Osteocyte (in vitro differentiated cells): ENCODE measurements at regions not wholly inside any gene's neighbourhood (a gene's known extent, or its start where the extent isn't known, plus 50 kb on each side); places are given as distances from the start of the nearest gene placed in this dataset.

Experiments used
- DNase-seq: peaks from one replicate; pipeline ENCODE4 v3.0.0; 2021; ENCODE audit warnings: mixed read lengths; ENCODE audit not compliant: unreplicated experiment; ENCODE audit errors: extremely low spot score
- H3K27ac Mint-ChIP-seq: one replicate; pipeline ENCODE4 v1.8.0; 2021; ENCODE audit warnings: mild to moderate bottlenecking, mixed read lengths; ENCODE audit not compliant: unreplicated experiment
- H3K27me3 Mint-ChIP-seq: one replicate; pipeline ENCODE4 v1.8.0; 2021; ENCODE audit warnings: mixed read lengths; ENCODE audit not compliant: unreplicated experiment
- H3K36me3 Mint-ChIP-seq: one replicate; pipeline ENCODE4 v1.8.0; 2021; ENCODE audit warnings: mixed read lengths; ENCODE audit not compliant: unreplicated experiment
- H3K4me1 Mint-ChIP-seq: one replicate; pipeline ENCODE4 v1.8.0; 2021; ENCODE audit warnings: mixed read lengths; ENCODE audit not compliant: unreplicated experiment
- H3K4me3 Mint-ChIP-seq: one replicate; pipeline ENCODE4 v1.8.0; 2021; ENCODE audit warnings: mild to moderate bottlenecking, moderate library complexity, mixed read lengths; ENCODE audit not compliant: unreplicated experiment
- H3K9me3 Mint-ChIP-seq: one replicate; pipeline ENCODE4 v1.8.0; 2021; ENCODE audit warnings: mixed read lengths; ENCODE audit not compliant: unreplicated experiment
- TF ChIP-seq, protein P1 (sequence below): fragments of 200-600 bp; sonication (generic); IDR thresholded peaks from 2 replicates; pipeline ENCODE4 v1.5.0; 2021; ENCODE audit warnings: antibody characterized with exemption, mild to moderate bottlenecking, moderate library complexity

DNA sequence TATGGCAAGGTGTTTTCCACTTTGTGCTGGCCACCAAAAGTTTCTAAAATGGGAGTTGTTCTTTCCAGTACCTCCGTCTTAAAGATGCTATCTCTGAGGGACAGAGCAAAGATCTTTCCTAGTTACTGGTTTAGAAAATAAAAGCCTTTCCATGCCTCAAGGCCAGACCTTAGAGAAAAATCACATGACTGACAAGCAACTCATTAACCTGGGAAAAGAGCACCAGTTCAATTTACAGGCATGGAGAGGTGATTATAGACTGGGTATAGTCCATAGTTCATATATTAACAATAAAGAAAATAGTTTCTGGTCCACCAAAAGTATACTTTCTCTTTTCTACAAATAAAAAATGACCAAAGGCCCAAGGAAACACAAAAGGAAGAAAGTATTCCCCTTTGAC lies 230.7 kb downstream of the TOX3 start:
- no peaks in the 10 kb centered on the region for H3K36me3 Mint-ChIP-seq
- no peaks in the 10 kb centered on the region for H3K9me3 Mint-ChIP-seq
- peaks cover 7% of the 10 kb centered on the region for H3K27me3 Mint-ChIP-seq
- TF ChIP-seq, protein P1, sequence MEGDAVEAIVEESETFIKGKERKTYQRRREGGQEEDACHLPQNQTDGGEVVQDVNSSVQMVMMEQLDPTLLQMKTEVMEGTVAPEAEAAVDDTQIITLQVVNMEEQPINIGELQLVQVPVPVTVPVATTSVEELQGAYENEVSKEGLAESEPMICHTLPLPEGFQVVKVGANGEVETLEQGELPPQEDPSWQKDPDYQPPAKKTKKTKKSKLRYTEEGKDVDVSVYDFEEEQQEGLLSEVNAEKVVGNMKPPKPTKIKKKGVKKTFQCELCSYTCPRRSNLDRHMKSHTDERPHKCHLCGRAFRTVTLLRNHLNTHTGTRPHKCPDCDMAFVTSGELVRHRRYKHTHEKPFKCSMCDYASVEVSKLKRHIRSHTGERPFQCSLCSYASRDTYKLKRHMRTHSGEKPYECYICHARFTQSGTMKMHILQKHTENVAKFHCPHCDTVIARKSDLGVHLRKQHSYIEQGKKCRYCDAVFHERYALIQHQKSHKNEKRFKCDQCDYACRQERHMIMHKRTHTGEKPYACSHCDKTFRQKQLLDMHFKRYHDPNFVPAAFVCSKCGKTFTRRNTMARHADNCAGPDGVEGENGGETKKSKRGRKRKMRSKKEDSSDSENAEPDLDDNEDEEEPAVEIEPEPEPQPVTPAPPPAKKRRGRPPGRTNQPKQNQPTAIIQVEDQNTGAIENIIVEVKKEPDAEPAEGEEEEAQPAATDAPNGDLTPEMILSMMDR: no peak
- no peak overlapping the region for H3K27ac Mint-ChIP-seq
- H3K4me1 Mint-ChIP-seq: no peaks in the 10 kb centered on the region
- H3K4me3 Mint-ChIP-seq: no peak overlapping the region
- no peak for DNase-seq

DNA sequence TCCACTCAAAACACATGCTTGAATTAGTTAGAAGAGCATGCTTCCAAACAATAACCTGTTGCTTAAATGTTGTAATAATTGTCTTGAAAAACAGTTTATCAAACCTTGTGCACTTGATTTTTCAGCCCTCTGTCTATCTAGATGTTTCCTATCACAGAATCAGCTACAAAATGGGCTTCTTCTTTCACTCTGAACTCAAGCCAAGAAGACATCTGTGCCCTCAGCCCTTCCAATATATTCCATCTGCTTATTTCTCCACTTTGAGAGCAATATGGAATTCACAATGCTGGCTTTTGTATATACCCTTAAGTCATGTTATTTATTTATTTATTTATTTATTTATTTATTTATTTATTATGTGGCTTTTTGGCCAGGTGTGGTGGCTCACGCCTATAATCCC lies 234.2 kb downstream of the TOX3 start:
- no peaks in the 10 kb centered on the region for H3K4me1 Mint-ChIP-seq

DNA sequence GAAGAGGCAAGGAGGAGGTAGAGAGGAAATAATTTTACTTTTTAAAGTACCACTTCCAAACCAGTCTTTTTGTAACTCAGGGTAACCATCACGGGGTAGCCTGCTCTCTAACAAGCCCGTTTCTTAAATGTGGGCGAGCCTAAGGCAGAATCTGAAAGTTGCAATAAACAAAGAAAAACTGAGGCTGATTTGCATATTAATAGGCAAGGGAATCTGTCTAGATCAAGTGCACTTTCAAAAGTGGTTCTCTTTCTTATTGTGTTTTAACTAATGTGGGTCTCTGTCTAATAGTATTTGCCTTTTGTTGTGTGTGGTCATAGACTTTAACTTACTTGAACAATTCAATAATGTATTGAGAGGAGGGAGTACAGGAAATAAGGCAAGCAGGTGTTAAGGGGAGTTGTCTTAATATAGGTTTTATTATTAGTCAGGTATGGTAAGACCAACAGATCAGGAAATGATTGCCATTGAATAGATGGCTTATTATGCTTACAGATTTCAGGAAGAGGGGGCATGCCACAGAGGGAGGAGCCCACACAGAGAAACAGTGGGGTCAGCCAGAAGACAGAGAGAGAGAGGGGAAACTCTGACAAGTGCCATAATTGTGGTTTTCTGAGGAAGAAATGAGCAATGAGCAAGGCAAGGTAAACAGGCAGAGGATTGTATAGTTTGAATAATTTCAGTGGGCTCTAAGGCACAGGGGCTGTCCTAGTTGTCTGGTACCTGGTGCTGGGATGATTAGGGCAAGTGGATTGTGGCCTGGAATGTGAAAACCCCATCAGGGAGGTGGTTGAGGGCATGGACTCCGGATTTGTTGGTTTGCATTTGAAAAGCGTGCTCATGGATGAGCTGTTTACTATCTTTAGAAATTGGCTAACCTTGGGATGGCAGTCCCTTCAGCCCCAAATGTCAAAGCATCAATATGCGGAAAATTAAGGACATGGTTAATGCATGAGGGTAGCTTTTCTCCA lies 237.2 kb downstream of the TOX3 start:
- TF ChIP-seq, protein P1: no peak
- H3K4me1 Mint-ChIP-seq: no peaks in the 10 kb centered on the region
- no peaks in the 10 kb centered on the region for H3K36me3 Mint-ChIP-seq
- no peak overlapping the region for H3K27ac Mint-ChIP-seq
- H3K9me3 Mint-ChIP-seq: no peaks in the 10 kb centered on the region
- H3K27me3 Mint-ChIP-seq: peaks cover 3% of the 10 kb centered on the region
- DNase-seq: no peak
- no peak overlapping the region for H3K4me3 Mint-ChIP-seq

More for the DNA sequence above, 234.2 kb downstream of the TOX3 start:
- DNase-seq: no peak
- H3K27ac Mint-ChIP-seq: no peak overlapping the region
- H3K4me3 Mint-ChIP-seq: no peak overlapping the region
- no peaks in the 10 kb centered on the region for H3K9me3 Mint-ChIP-seq
- TF ChIP-seq, protein P1: no peak
- peaks cover 7% of the 10 kb centered on the region for H3K27me3 Mint-ChIP-seq
- H3K36me3 Mint-ChIP-seq: no peaks in the 10 kb centered on the region

DNA sequence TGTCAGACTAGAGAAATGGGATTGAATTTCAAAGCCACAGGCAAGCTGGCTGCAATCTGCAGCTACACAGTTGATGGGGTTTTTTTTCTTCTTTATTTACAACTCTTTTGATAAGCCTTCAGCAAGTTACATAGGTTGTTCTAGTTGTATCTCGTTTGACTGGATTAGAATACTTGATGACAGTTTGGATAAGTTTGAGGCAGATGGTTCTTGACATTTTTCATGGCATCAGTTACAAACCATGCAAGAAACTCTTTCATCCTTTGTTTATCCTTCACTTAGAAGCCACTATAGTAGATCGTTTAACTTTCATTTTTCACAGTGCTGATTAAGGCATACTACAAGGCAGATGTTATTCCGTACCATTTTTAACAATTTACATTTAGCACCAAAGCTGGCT lies 238.9 kb downstream of the TOX3 start:
- Mint-ChIP-seq H3K36me3 (no peaks in the 10 kb centered on the region), H3K4me1 (no peaks in the 10 kb centered on the region), H3K9me3 (no peaks in the 10 kb centered on the region), H3K4me3 (no peak overlapping the region), H3K27me3 (no peaks in the 10 kb centered on the region), H3K27ac (no peak overlapping the region)
- TF ChIP-seq, protein P1: no peak
- no peak for DNase-seq

DNA sequence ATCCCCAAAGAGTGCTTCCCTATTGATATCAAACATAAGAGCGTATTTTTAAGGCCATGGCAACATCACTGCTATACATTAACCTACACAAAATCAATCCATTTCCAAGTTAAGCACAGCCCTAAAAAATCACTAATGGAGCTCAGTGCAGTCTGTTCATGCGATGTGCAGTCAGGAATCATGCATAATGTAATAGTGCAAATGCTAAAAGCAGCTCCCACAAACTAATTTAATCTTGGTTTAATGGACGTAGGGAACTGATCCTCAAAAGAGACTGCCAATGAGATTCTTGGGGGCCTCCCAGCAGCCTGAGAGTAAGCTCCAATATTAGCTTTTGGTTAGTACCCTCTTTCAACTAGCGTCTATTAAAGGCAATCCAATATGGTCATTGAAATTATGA lies 245.9 kb downstream of the TOX3 start:
- Mint-ChIP-seq H3K9me3 (no peaks in the 10 kb centered on the region), H3K27ac (no peak overlapping the region)

More for the DNA sequence above, 245.9 kb downstream of the TOX3 start:
- DNase-seq: no peak
- H3K36me3 Mint-ChIP-seq: no peaks in the 10 kb centered on the region
- no peak overlapping the region for H3K4me3 Mint-ChIP-seq
- TF ChIP-seq, protein P1: no peak
- no peaks in the 10 kb centered on the region for H3K4me1 Mint-ChIP-seq
- H3K27me3 Mint-ChIP-seq: peaks cover 2% of the 10 kb centered on the region
